Peyer's patch (tissue), 4 donors: ENCODE measurements at regions not wholly inside any gene's neighbourhood (a gene's known extent, or its start where the extent isn't known, plus 50 kb on each side); places are given as distances from the start of the nearest gene placed in this dataset.
A peak's percentile ranks its signal among the peaks of the same experiment; 100 is the strongest.

ENCODE experiments used
- DNase-seq, 3 donors: peaks; one replicate each; pipeline ENCODE4 v3.0.0-alpha.2; 2017 to 2019
- H3K27ac ChIP-seq, 4 donors: fragments of 200-600 bp; sonication (generic); one replicate each; pipeline ENCODE4 v1.5.1; 2016 to 2019
- H3K27me3 ChIP-seq, 2 donors: fragments of 200-600 bp; sonication (generic); one replicate each; pipeline ENCODE4 v1.5.1; 2019
- H3K36me3 ChIP-seq, 3 donors: fragments of 200-600 bp; sonication (generic); one replicate each; pipeline ENCODE4 v1.5.1; 2016 to 2019
- H3K4me1 ChIP-seq, 4 donors: fragments of 200-600 bp; sonication (generic); one replicate each; pipeline ENCODE4 v1.5.1; 2016 to 2019
- H3K4me3 ChIP-seq, 4 donors: fragments of 200-600 bp; sonication (generic); 1 replicate in 3 of 4; 2 replicates in 1 of 4; pipeline ENCODE4 v1.5.1; 2016 to 2019; ENCODE audit warnings: mild to moderate bottlenecking in 1 of 4
- H3K9me3 ChIP-seq, 4 donors: fragments of 200-600 bp; sonication (generic); one replicate each; pipeline ENCODE4 v1.5.1; 2016 to 2019; ENCODE audit warnings: mild to moderate bottlenecking in 1 of 4
- CTCF ChIP-seq, 6 experiments: fragments of 450-650 bp in 4 of 6; fragments of 200-600 bp in 2 of 6; sonication (generic) in 1 of 6; IDR thresholded peaks; one replicate each; pipeline ENCODE4 v1.5.1; 2017 to 2019; ENCODE audit warnings: antibody characterized with exemption in 6 of 6, mild to moderate bottlenecking in 3 of 6, moderate library complexity in 1 of 6
- POLR2A ChIP-seq, 2 donors: fragments of 450-650 bp; IDR thresholded peaks; one replicate each; pipeline ENCODE4 v1.5.1; 2017; ENCODE audit warnings: antibody characterized with exemption in 2 of 2, mild to moderate bottlenecking in 2 of 2, moderate library complexity in 2 of 2

- peaks cover 0 to 12% (median 2%) of the 10 kb centered on the region in 4 donors for H3K4me1 ChIP-seq
- TF ChIP-seq CTCF (IDR thresholded peaks at IDR 0.05), result no peak
- TF ChIP-seq POLR2A (IDR thresholded peaks at IDR 0.05), result no peak
- no peak overlapping the region for H3K4me3 ChIP-seq
- no peaks in the 10 kb centered on the region for H3K36me3 ChIP-seq
- no peaks in the 10 kb centered on the region for H3K27me3 ChIP-seq
- H3K27ac ChIP-seq, result peak overlapping the region in 1 of 4 donors; percentile 17
- H3K9me3 ChIP-seq, result no peaks in the 10 kb centered on the region
- DNase-seq, result peak in 1 of 3 donors; percentile 43
Measured at GRCh38 chr9:129253803-129254381, 75.8 kb upstream of the IER5L start.

- Histone ChIP-seq H3K4me1 (peaks cover 0 to 7% (median 0%) of the 10 kb centered on the region in 4 donors), H3K27me3 (no peaks in the 10 kb centered on the region), H3K36me3 (no peaks in the 10 kb centered on the region), H3K27ac (no peak overlapping the region), H3K9me3 (no peaks in the 10 kb centered on the region), H3K4me3 (no peak overlapping the region)
- peak in 1 of 3 donors; percentile 38 for DNase-seq
- TF ChIP-seq POLR2A (IDR thresholded peaks at IDR 0.05), result no peak
- no peak for TF ChIP-seq CTCF (IDR thresholded peaks at IDR 0.05)
Measured at GRCh38 chr9:129252937-129253802, 75.1 kb upstream of the IER5L start.

- TF ChIP-seq CTCF (IDR thresholded peaks at IDR 0.05) (no peak), POLR2A (IDR thresholded peaks at IDR 0.05) (no peak)
- DNase-seq, result no peak
Measured at GRCh38 chr9:129250786-129251185, 72.7 kb upstream of the IER5L start.

GRCh38 chr9:129247285-129248153, 69.5 kb upstream of the IER5L start:
- H3K4me3 ChIP-seq, result no peak overlapping the region
- TF ChIP-seq POLR2A (IDR thresholded peaks at IDR 0.05), result no peak
- TF ChIP-seq CTCF (IDR thresholded peaks at IDR 0.05), result no peak

More at GRCh38 chr9:129250786-129251185, 72.7 kb upstream of the IER5L start:
- Histone ChIP-seq H3K27ac (no peak overlapping the region), H3K27me3 (no peaks in the 10 kb centered on the region), H3K4me3 (no peak overlapping the region), H3K4me1 (peaks cover 0 to 7% (median 0%) of the 10 kb centered on the region in 4 donors), H3K36me3 (no peaks in the 10 kb centered on the region), H3K9me3 (no peaks in the 10 kb centered on the region)

GRCh38 chr9:129245276-129245675, 67.2 kb upstream of the IER5L start:
- H3K27me3 ChIP-seq, result no peaks in the 10 kb centered on the region
- H3K4me3 ChIP-seq, result no peak overlapping the region
- DNase-seq, result peak in 1 of 3 donors; percentile 37
- no peak for TF ChIP-seq CTCF (IDR thresholded peaks at IDR 0.05)
- TF ChIP-seq POLR2A (IDR thresholded peaks at IDR 0.05), result no peak
- no peaks in the 10 kb centered on the region for H3K36me3 ChIP-seq
- no peaks in the 10 kb centered on the region for H3K9me3 ChIP-seq
- no peak overlapping the region for H3K27ac ChIP-seq
- H3K4me1 ChIP-seq, result no peaks in the 10 kb centered on the region

More at GRCh38 chr9:129247285-129248153, 69.5 kb upstream of the IER5L start:
- Histone ChIP-seq H3K27me3 (no peaks in the 10 kb centered on the region), H3K27ac (no peak overlapping the region), H3K4me1 (no peaks in the 10 kb centered on the region), H3K9me3 (no peaks in the 10 kb centered on the region), H3K36me3 (no peaks in the 10 kb centered on the region)
- DNase-seq, result peak in 1 of 3 donors; percentile 26
